CD4-positive, CD25-positive, alpha-beta regulatory T cell (primary cell): ENCODE measurements at regions not wholly inside any gene's neighbourhood (a gene's known extent, or its start where the extent isn't known, plus 50 kb on each side); places are given as distances from the start of the nearest gene placed in this dataset.

Source experiments
- ATAC-seq, 2 donors: fragments of 150-1000 bp; cut with Tn5 transposase; one replicate each; pipeline ENCODE4 v1.10.0; 2021; ENCODE audit warnings: low read depth in 2 of 2, moderate number of reproducible peaks in 2 of 2, moderate library complexity in 1 of 2
- DNase-seq, 3 donors: peaks; one replicate each; pipeline versions ENCODE4 v3.0.0 to v3.0.0-alpha.2; 2012 to 2022; ENCODE audit warnings: mixed read lengths in 1 of 3
- H3K27ac ChIP-seq: one replicate; pipeline ENCODE4 v1.7.0; 2013; ENCODE audit warnings: mild to moderate bottlenecking, low read length; ENCODE audit not compliant: insufficient read depth, poor library complexity, severe bottlenecking
- H3K27me3 ChIP-seq: one replicate; pipeline ENCODE4 v1.7.0; 2013; ENCODE audit warnings: low read length; ENCODE audit not compliant: control insufficient read depth, insufficient read depth
- H3K36me3 ChIP-seq: one replicate; pipeline ENCODE4 v1.7.0; 2013; ENCODE audit warnings: mild to moderate bottlenecking, low read length, moderate library complexity; ENCODE audit not compliant: control insufficient read depth, insufficient read depth
- H3K4me1 ChIP-seq: 2 replicates; pipeline ENCODE4 v1.7.0; 2013; ENCODE audit warnings: mild to moderate bottlenecking, low read length; ENCODE audit not compliant: insufficient read depth, control insufficient read depth, poor library complexity, severe bottlenecking
- H3K4me3 ChIP-seq: one replicate; pipeline ENCODE4 v1.7.0; 2013; ENCODE audit warnings: low read depth, mild to moderate bottlenecking, low read length, moderate library complexity
- H3K9me3 ChIP-seq, 2 experiments: 1 replicate in 1 of 2; 2 replicates in 1 of 2; pipeline ENCODE4 v1.7.0; 2013; ENCODE audit warnings: low read length in 2 of 2, mild to moderate bottlenecking in 1 of 2, moderate library complexity in 1 of 2; ENCODE audit not compliant: control insufficient read depth in 2 of 2
- H3K27ac Mint-ChIP-seq, 3 donors: one replicate each; pipeline ENCODE4 v1.8.0; 2020 to 2022; ENCODE audit warnings: mild to moderate bottlenecking in 3 of 3, mixed read lengths in 3 of 3, moderate library complexity in 2 of 3
- H3K27me3 Mint-ChIP-seq: one replicate; pipeline ENCODE4 v1.8.0; 2022; ENCODE audit warnings: mild to moderate bottlenecking, mixed read lengths
- H3K36me3 Mint-ChIP-seq: one replicate; pipeline ENCODE4 v1.8.0; 2020; ENCODE audit warnings: mixed read lengths
- H3K4me1 Mint-ChIP-seq, 4 donors: one replicate each; pipeline ENCODE4 v1.8.0; 2020 to 2022; ENCODE audit warnings: mixed read lengths in 4 of 4, mild to moderate bottlenecking in 1 of 4
- H3K4me3 Mint-ChIP-seq, 4 donors: one replicate each; pipeline ENCODE4 v1.8.0; 2020 to 2022; ENCODE audit warnings: mild to moderate bottlenecking in 4 of 4, mixed read lengths in 4 of 4, moderate library complexity in 3 of 4
- H3K9me3 Mint-ChIP-seq, 7 donors: one replicate each; pipeline ENCODE4 v1.8.0; 2020 to 2022; ENCODE audit warnings: mixed read lengths in 7 of 7, mild to moderate bottlenecking in 3 of 7, moderate library complexity in 2 of 7

DNA sequence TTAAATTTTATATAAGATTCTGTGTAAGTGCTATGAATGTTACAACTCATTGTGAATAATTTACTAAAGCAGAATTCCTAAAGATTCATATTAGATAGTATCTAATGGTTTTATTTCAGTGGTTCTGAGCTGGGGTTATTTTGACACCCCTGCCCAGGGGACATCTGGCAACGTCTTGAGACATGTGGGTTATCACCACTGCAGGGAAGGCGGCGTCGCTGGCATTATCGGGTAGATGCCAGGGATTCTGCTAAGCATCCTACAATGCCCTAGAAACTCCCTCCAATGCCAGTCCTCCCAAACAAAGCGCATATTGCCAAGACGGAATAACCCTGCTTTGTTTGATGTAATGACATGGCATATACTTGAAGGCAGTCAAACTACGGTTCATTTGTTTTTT, 372.3 kb upstream of the ZFHX3 start:
- Histone ChIP-seq H3K36me3 (no peaks in the 10 kb centered on the region), H3K4me3 (no peak overlapping the region), H3K4me1 (no peaks in the 10 kb centered on the region), H3K9me3 (no peaks in the 10 kb centered on the region), H3K27me3 (no peaks in the 10 kb centered on the region), H3K27ac (no peak overlapping the region)
- Mint-ChIP-seq H3K27me3 (no peaks in the 10 kb centered on the region), H3K4me1 (no peaks in the 10 kb centered on the region), H3K9me3 (peaks cover 0 to 4% (median 0%) of the 10 kb centered on the region in 7 donors), H3K36me3 (no peaks in the 10 kb centered on the region), H3K4me3 (no peak overlapping the region), H3K27ac (no peak overlapping the region)
- DNase-seq (no peak), ATAC-seq (no peak)

DNA sequence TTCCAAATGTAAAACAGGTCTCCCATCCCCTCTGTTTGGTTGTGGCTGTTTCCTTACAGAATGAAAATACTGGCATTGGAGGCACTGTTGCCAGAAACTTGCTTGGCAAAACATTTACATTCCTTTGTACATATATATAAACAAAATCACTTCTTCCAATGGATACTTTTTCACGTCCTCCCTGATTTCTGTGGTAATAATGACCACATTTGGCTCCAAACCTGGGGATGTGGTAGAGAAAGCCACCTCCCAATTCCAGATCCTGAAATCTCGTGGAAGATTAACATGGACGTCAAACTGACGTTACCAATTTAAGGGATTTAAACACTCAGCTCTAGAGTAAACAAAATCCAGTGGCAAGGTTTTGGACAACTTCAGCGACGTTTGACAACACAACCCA, 370.8 kb upstream of the ZFHX3 start:
- H3K9me3 ChIP-seq: no peaks in the 10 kb centered on the region
- H3K4me3 ChIP-seq: no peak overlapping the region
- no peaks in the 10 kb centered on the region for H3K4me1 ChIP-seq
- no peak for ATAC-seq
- no peaks in the 10 kb centered on the region for H3K27me3 Mint-ChIP-seq
- H3K36me3 ChIP-seq: no peaks in the 10 kb centered on the region
- no peaks in the 10 kb centered on the region for H3K27me3 ChIP-seq
- H3K36me3 Mint-ChIP-seq: no peaks in the 10 kb centered on the region
- H3K9me3 Mint-ChIP-seq: peaks cover 0 to 4% (median 0%) of the 10 kb centered on the region in 7 donors
- DNase-seq: no peak
- H3K4me1 Mint-ChIP-seq: no peaks in the 10 kb centered on the region
- H3K4me3 Mint-ChIP-seq: no peak overlapping the region
- H3K27ac Mint-ChIP-seq: no peak overlapping the region
- no peak overlapping the region for H3K27ac ChIP-seq

DNA sequence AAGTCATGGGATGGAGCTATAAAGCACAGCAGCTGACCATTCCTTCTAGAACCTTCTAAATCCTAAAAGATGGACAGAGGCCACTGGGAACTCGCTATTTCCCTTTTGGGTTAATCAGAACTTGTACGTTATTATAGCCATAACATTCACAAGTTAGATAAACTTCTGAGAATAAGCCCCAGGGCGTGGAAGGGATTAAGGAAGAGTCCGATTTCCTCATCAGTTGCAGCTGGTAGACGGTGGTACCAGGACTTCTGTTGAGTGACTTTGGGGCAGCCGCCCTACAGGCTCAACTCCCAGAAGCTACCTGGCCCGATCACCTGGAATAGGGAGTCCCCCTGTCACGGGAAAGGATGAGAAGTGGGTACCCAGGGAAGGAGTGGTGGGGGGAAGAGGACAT, 370.1 kb upstream of the ZFHX3 start:
- DNase-seq (no peak), ATAC-seq (no peak)
- H3K4me1 Mint-ChIP-seq: no peaks in the 10 kb centered on the region
- Histone ChIP-seq H3K9me3 (no peaks in the 10 kb centered on the region), H3K4me3 (no peak overlapping the region), H3K27ac (no peak overlapping the region), H3K4me1 (no peaks in the 10 kb centered on the region), H3K36me3 (no peaks in the 10 kb centered on the region), H3K27me3 (no peaks in the 10 kb centered on the region)
- no peak overlapping the region for H3K4me3 Mint-ChIP-seq
- no peak overlapping the region for H3K27ac Mint-ChIP-seq
- H3K27me3 Mint-ChIP-seq: no peaks in the 10 kb centered on the region
- peaks cover 0 to 4% (median 0%) of the 10 kb centered on the region in 7 donors for H3K9me3 Mint-ChIP-seq
- no peaks in the 10 kb centered on the region for H3K36me3 Mint-ChIP-seq

DNA sequence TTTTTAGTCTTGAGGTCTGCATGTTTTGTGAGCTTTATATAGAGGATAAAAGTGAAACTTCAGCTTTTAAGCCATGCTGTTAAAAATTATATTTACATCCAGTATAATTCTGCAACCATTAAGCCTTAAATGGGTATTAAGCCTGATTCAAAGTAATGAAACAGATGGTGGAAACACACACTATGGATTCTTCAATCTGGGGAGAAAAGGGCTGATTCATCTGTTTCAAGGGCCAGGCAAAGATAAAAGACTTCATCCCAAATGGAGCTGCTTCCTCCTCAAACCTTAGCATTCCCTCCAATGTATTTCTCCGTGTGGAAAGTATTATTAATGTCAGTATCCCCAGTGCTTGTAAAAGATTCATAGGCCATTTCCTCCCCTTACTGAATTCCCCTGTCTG, 367.4 kb upstream of the ZFHX3 start:
- no peaks in the 10 kb centered on the region for H3K9me3 ChIP-seq
- ATAC-seq: no peak
- H3K27me3 ChIP-seq: no peaks in the 10 kb centered on the region
- no peaks in the 10 kb centered on the region for H3K4me1 ChIP-seq
- no peak overlapping the region for H3K4me3 Mint-ChIP-seq
- H3K27me3 Mint-ChIP-seq: no peaks in the 10 kb centered on the region
- peaks cover 0 to 4% (median 0%) of the 10 kb centered on the region in 7 donors for H3K9me3 Mint-ChIP-seq
- no peak overlapping the region for H3K4me3 ChIP-seq
- H3K36me3 ChIP-seq: no peaks in the 10 kb centered on the region
- H3K36me3 Mint-ChIP-seq: no peaks in the 10 kb centered on the region
- no peak overlapping the region for H3K27ac ChIP-seq
- DNase-seq: no peak
- no peak overlapping the region for H3K27ac Mint-ChIP-seq
- H3K4me1 Mint-ChIP-seq: no peaks in the 10 kb centered on the region

DNA sequence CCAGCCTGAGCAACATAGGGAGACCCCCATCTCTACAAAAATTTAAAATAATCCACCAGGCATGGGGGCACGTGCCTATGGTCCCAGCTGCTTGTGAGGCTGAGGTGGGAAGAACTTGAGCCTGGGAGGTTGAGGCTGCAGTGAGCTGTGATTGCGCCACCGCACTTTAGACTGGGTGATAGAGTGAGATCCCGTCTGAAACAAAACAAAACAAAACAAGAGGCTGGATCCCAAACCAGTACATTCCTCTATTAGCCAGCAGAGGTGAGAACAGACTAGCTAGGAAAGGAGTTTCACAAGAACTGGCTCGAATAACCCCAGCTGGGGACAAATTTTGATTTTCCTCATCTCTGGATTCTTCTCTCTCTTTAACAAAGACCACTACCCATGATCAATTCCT, 366.7 kb upstream of the ZFHX3 start:
- Histone ChIP-seq H3K27ac (no peak overlapping the region), H3K4me3 (no peak overlapping the region), H3K27me3 (no peaks in the 10 kb centered on the region), H3K4me1 (no peaks in the 10 kb centered on the region), H3K36me3 (no peaks in the 10 kb centered on the region), H3K9me3 (no peaks in the 10 kb centered on the region)
- ATAC-seq (no peak), DNase-seq (no peak)
- Mint-ChIP-seq H3K27ac (no peak overlapping the region), H3K36me3 (no peaks in the 10 kb centered on the region), H3K4me1 (no peaks in the 10 kb centered on the region), H3K4me3 (no peak overlapping the region), H3K27me3 (no peaks in the 10 kb centered on the region), H3K9me3 (peaks cover 0 to 4% (median 1%) of the 10 kb centered on the region in 7 donors)

DNA sequence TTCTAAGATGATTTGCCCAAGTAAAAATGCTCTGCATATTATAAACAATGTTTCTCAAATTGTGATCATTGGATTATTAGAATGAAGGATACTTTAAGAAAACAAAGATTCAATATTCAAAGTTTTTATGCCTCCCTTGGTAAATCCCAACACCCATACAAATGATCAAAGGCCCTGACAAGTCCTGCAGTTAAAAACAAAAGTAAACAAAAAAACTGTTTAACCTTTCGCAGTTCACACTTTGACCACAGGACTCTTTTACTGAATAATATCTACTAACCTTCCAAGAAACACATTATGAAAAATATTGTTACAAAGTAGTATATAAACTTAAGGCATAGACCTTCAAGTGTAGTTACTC, 365.9 kb upstream of the ZFHX3 start:
- H3K9me3 ChIP-seq: no peaks in the 10 kb centered on the region
- no peaks in the 10 kb centered on the region for H3K36me3 ChIP-seq
- H3K9me3 Mint-ChIP-seq: peaks cover 0 to 4% (median 1%) of the 10 kb centered on the region in 7 donors
- DNase-seq (no peak), ATAC-seq (no peak)
- no peak overlapping the region for H3K27ac ChIP-seq
- H3K27me3 Mint-ChIP-seq: no peaks in the 10 kb centered on the region
- no peak overlapping the region for H3K4me3 ChIP-seq
- H3K27me3 ChIP-seq: no peaks in the 10 kb centered on the region
- H3K4me1 Mint-ChIP-seq: no peaks in the 10 kb centered on the region
- H3K4me1 ChIP-seq: no peaks in the 10 kb centered on the region
- no peak overlapping the region for H3K27ac Mint-ChIP-seq
- no peaks in the 10 kb centered on the region for H3K36me3 Mint-ChIP-seq
- H3K4me3 Mint-ChIP-seq: no peak overlapping the region

DNA sequence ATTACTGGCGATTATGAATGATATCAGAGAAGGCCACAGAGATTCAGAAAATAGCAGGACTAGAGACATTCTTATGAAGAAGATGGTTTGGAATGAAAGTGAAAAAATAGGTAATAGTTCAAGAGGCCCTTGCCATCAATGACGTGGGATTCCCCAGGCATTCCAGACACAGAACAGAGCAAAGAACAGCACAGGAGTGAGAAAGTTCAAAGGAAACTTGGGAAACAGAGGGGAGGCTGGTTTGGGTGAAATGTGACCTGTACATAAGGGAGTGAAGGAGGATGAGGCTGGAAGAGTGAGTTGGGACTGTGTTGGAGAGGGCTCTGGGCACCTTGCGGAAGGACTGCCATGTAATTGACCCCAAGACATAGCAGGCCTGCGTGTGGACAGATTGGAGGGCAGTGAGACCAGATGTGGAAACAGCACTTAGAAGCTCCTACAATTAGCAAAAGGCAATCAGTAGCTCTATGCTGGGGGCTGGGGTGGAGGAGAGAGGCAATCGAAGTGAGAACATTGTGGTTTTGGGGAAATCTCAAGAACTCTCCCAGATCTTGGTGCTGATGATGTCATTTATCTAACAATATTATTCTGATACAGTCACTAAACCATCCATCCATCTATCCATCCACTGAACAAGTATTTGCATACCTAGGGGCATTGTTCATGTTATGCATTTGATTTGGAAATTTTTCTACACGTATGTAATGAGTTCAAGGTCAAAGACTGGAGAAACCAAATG, 365.3 kb upstream of the ZFHX3 start:
- DNase-seq (no peak), ATAC-seq (no peak)
- Mint-ChIP-seq H3K27ac (no peak overlapping the region), H3K4me3 (no peak overlapping the region), H3K4me1 (no peaks in the 10 kb centered on the region), H3K9me3 (peaks cover 0 to 4% (median 1%) of the 10 kb centered on the region in 7 donors), H3K36me3 (no peaks in the 10 kb centered on the region), H3K27me3 (no peaks in the 10 kb centered on the region)
- Histone ChIP-seq H3K9me3 (no peaks in the 10 kb centered on the region), H3K4me3 (no peak overlapping the region), H3K27me3 (no peaks in the 10 kb centered on the region), H3K36me3 (no peaks in the 10 kb centered on the region), H3K4me1 (no peaks in the 10 kb centered on the region), H3K27ac (no peak overlapping the region)

DNA sequence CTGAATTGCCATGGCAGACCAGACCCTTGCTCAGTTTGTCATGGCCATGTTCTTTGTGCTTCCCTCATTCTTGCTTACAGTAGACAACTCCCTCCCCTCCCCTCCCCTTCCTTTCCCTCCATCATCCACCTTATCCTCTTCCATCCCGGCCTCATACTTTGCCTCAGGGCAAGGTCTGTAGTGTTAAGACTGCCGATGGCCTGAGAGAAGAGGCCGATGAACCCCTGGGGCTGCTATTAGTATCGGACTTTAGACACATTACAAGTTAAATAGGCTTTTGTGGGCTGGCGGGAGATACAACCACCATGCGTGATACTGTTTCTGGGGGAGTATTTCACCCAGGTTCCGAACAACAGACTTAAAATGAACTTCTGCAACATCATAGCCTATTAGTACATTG, 364.5 kb upstream of the ZFHX3 start:
- no peak overlapping the region for H3K4me3 ChIP-seq
- Mint-ChIP-seq H3K27me3 (no peaks in the 10 kb centered on the region), H3K9me3 (peaks cover 0 to 4% (median 1%) of the 10 kb centered on the region in 7 donors), H3K27ac (no peak overlapping the region), H3K4me3 (no peak overlapping the region), H3K4me1 (no peaks in the 10 kb centered on the region), H3K36me3 (no peaks in the 10 kb centered on the region)
- DNase-seq (no peak), ATAC-seq (no peak)
- no peaks in the 10 kb centered on the region for H3K9me3 ChIP-seq
- H3K27ac ChIP-seq: no peak overlapping the region
- no peaks in the 10 kb centered on the region for H3K4me1 ChIP-seq
- no peaks in the 10 kb centered on the region for H3K36me3 ChIP-seq
- H3K27me3 ChIP-seq: no peaks in the 10 kb centered on the region
